ENCODE measurements at regions not wholly inside any gene's neighbourhood (a gene's known extent, or its start where the extent isn't known, plus 50 kb on each side); places are given as distances from the start of the nearest gene placed in this dataset.

DNA sequence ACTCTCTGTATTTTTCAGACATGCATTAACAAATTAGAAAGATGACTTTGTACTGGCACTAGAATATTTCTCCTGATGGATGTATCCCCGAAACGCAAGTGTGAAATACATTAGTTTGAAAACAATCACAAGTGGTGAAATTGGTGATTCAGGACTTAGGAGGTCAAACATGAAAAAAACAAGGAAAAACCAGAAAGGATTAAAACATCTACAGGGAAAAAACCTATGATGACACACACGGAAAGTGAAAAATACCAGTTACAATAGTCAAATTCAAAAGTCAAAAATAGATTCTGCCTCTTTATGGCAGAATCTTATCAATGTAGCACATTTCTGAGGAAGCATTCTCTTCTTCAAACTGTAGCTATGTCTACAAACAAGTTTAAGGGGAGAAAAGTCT, 129.0 kb upstream of the SGK1 start:
- H3K36me3 Mint-ChIP-seq = no peaks in the 10 kb centered on the region
- CTCF ChIA-PET = no interaction called here
- no peaks in the 10 kb centered on the region for H3K9me3 Mint-ChIP-seq
- H3K4me1 Mint-ChIP-seq (ENCODE audit: low read depth) = peaks cover 15% of the 10 kb centered on the region
- POLR2A ChIA-PET = no interaction called here
- no peaks in the 10 kb centered on the region for H3K27me3 Mint-ChIP-seq
- H3K27ac Mint-ChIP-seq = no peak overlapping the region
- intact Hi-C loops (cut with micrococcal nuclease) = no loop called here
- DNase-seq = no peak
- H3K4me3 Mint-ChIP-seq = no peak overlapping the region

- DNase-seq = no peak
- Mint-ChIP-seq H3K36me3 (no peaks in the 10 kb centered on the region), H3K27ac (no peak overlapping the region), H3K9me3 (no peaks in the 10 kb centered on the region), H3K27me3 (no peaks in the 10 kb centered on the region), H3K4me1 (ENCODE audit: low read depth) (peaks cover 15% of the 10 kb centered on the region), H3K4me3 (no peak overlapping the region)
- intact Hi-C loops (cut with micrococcal nuclease) = no loop called here
- ChIA-PET POLR2A (no interaction called here), CTCF (no interaction called here)
Observed at GRCh38 chr6:134446218-134446848, 128.4 kb upstream of the SGK1 start.

- Mint-ChIP-seq H3K4me3 (no peak overlapping the region), H3K27ac (no peak overlapping the region), H3K36me3 (no peaks in the 10 kb centered on the region), H3K4me1 (ENCODE audit: low read depth) (peaks cover 15% of the 10 kb centered on the region), H3K27me3 (no peaks in the 10 kb centered on the region), H3K9me3 (no peaks in the 10 kb centered on the region)
- ChIA-PET POLR2A (interaction anchor here (0.6 kb wide), 1 partner anchor 22 kb away, joined by 3 read pairs; no protein-coding TSS in a partner anchor), CTCF (no interaction called here)
- DNase-seq = no peak
- intact Hi-C loops (cut with micrococcal nuclease) = no loop called here
Observed at GRCh38 chr6:134443009-134443408, 125.1 kb upstream of the SGK1 start.

- Mint-ChIP-seq H3K4me3 (no peak overlapping the region), H3K27me3 (no peaks in the 10 kb centered on the region), H3K27ac (no peak overlapping the region), H3K4me1 (ENCODE audit: low read depth) (peaks cover 17% of the 10 kb centered on the region), H3K36me3 (no peaks in the 10 kb centered on the region), H3K9me3 (no peaks in the 10 kb centered on the region)
- CTCF ChIA-PET = no interaction called here
- no peak for DNase-seq
- intact Hi-C loops (cut with micrococcal nuclease) = no loop called here
- POLR2A ChIA-PET = no interaction called here
Observed at GRCh38 chr6:134442073-134442472, 124.2 kb upstream of the SGK1 start.

GRCh38 chr6:134438837-134439236, 120.9 kb upstream of the SGK1 start:
- intact Hi-C loops (cut with micrococcal nuclease) = loop anchor here (5.0 kb wide), 2 partner anchors 477 to 648 kb away; no protein-coding TSS in a partner anchor
- ChIA-PET CTCF (interaction anchor here (1.1 to 3.4 kb wide), 2 partner anchors 14 to 202 kb away, joined by 3 to 21 read pairs; no protein-coding TSS in a partner anchor), POLR2A (no interaction called here)
- no peaks in the 10 kb centered on the region for H3K9me3 Mint-ChIP-seq
- peaks cover 38% of the 10 kb centered on the region for H3K4me1 Mint-ChIP-seq (ENCODE audit: low read depth)
- no peaks in the 10 kb centered on the region for H3K36me3 Mint-ChIP-seq
- H3K27ac Mint-ChIP-seq = no peak overlapping the region
- no peak for DNase-seq
- H3K27me3 Mint-ChIP-seq = no peaks in the 10 kb centered on the region
- H3K4me3 Mint-ChIP-seq = no peak overlapping the region

- intact Hi-C loops (cut with micrococcal nuclease) = loop anchor here (1.0 to 5.0 kb wide), 8 partner anchors 58 to 1623 kb away; partner anchors contain the start of gene RPS12
- Mint-ChIP-seq H3K4me1 (ENCODE audit: low read depth) (peaks cover 38% of the 10 kb centered on the region), H3K27ac (peak overlapping the region; percentile 87), H3K9me3 (no peaks in the 10 kb centered on the region), H3K36me3 (no peaks in the 10 kb centered on the region), H3K27me3 (no peaks in the 10 kb centered on the region), H3K4me3 (peak overlapping the region; percentile 17)
- POLR2A ChIA-PET = interaction anchor here (0.7 to 2.2 kb wide), 4 partner anchors 11 to 149 kb away, joined by 3 to 6 read pairs (median 4); partner anchors contain the start of gene SGK1
- CTCF ChIA-PET = interaction anchor here (0.6 to 3.4 kb wide), 11 partner anchors 8 to 503 kb away, joined by 3 to 21 read pairs (median 4); no protein-coding TSS in a partner anchor
- peak; percentile 74 for DNase-seq
Observed at GRCh38 chr6:134437376-134437775, 119.5 kb upstream of the SGK1 start.

- peaks cover 38% of the 10 kb centered on the region for H3K4me1 Mint-ChIP-seq (ENCODE audit: low read depth)
- H3K9me3 Mint-ChIP-seq = no peaks in the 10 kb centered on the region
- H3K4me3 Mint-ChIP-seq = peak overlapping the region; percentile 58
- H3K27ac Mint-ChIP-seq = peak overlapping the region; percentile 87
- H3K27me3 Mint-ChIP-seq = no peaks in the 10 kb centered on the region
- POLR2A ChIA-PET = interaction anchor here (0.8 to 2.2 kb wide), 6 partner anchors 11 to 263 kb away, joined by 3 to 6 read pairs (median 4); no protein-coding TSS in a partner anchor
- no peaks in the 10 kb centered on the region for H3K36me3 Mint-ChIP-seq
- no peak for DNase-seq
- intact Hi-C loops (cut with micrococcal nuclease) = loop anchor here (1.0 to 5.0 kb wide), 12 partner anchors 58 to 1622 kb away; partner anchors contain the start of gene RPS12
- CTCF ChIA-PET = interaction anchor here (0.7 to 3.4 kb wide), 9 partner anchors 8 to 503 kb away, joined by 3 to 21 read pairs (median 4); no protein-coding TSS in a partner anchor
Observed at GRCh38 chr6:134436950-134437349, 119.0 kb upstream of the SGK1 start.

DNA sequence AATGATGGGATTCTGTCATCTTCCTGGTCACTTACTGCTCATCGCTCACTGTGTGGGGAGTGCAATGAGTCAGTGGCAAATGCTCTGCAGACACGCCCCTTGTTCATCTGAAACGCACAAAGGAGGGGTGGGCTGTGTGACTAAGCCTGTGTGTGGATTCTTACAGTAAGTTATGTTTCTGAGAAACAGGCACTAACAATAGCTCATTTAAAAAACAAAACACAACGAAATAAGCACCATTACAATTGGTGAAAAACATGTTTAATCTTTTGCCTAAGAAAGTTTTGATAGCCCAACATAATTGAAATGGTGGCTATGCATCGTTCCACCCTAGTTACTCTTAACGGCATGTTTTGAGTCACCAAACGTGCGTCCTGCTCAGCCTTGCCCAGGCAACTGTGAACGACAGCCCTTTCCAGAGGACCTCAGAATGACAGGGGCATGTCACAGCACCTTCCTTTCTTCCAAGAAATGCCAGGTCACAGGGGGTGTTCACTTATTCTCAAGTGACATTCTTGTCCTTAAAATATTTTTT, 118.4 kb upstream of the SGK1 start:
- Mint-ChIP-seq H3K4me3 (peak overlapping the region; percentile 58), H3K36me3 (no peaks in the 10 kb centered on the region), H3K27ac (peak overlapping the region; percentile 87), H3K9me3 (no peaks in the 10 kb centered on the region), H3K27me3 (no peaks in the 10 kb centered on the region), H3K4me1 (ENCODE audit: low read depth) (peaks cover 38% of the 10 kb centered on the region)
- peak; percentile 89 for DNase-seq
- POLR2A ChIA-PET = interaction anchor here (1.0 to 2.2 kb wide), 5 partner anchors 40 to 262 kb away, joined by 3 to 6 read pairs (median 5); no protein-coding TSS in a partner anchor
- CTCF ChIA-PET = interaction anchor here (0.7 to 3.4 kb wide), 8 partner anchors 28 to 262 kb away, joined by 3 to 21 read pairs (median 4); no protein-coding TSS in a partner anchor
- intact Hi-C loops (cut with micrococcal nuclease) = loop anchor here (1.0 to 5.0 kb wide), 8 partner anchors 84 to 1622 kb away; partner anchors contain the start of gene RPS12

DNA sequence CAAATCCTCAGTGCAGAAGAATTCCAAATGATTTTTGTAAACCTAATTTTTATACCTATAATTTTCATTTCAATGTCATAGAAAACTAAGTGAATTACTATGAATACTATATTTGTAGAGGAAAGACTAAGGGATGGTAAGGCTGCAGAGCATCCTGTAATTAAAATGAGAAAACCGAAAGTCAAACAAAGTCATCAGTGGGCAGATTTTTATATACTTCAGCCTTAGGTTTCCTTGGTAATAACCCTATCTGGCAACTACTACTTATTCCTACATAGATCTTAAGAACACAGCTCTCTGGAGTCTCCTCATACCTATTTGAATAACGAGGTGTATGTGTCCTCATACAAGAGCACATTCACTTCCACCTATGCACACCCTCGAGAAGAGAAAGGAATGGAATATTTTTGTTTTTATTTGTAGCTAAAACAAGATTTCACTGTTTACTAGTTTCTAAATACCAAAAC, 117.9 kb upstream of the SGK1 start:
- CTCF ChIA-PET = interaction anchor here (0.7 to 3.4 kb wide), 5 partner anchors 29 to 258 kb away, joined by 3 to 21 read pairs (median 3); no protein-coding TSS in a partner anchor
- DNase-seq = no peak
- H3K4me3 Mint-ChIP-seq = peak overlapping the region; percentile 58

GRCh38 chr6:134434019-134434942, 116.4 kb upstream of the SGK1 start:
- DNase-seq = no peak
- Mint-ChIP-seq H3K4me1 (ENCODE audit: low read depth) (peaks cover 38% of the 10 kb centered on the region), H3K27ac (peak overlapping the region; percentile 20), H3K27me3 (no peaks in the 10 kb centered on the region), H3K4me3 (no peak overlapping the region), H3K9me3 (no peaks in the 10 kb centered on the region), H3K36me3 (no peaks in the 10 kb centered on the region)
- intact Hi-C loops (cut with micrococcal nuclease) = no loop called here
- ChIA-PET POLR2A (no interaction called here), CTCF (interaction anchor here (1.8 kb wide), 1 partner anchor 256 kb away, joined by 8 read pairs; no protein-coding TSS in a partner anchor)

More for the DNA sequence above, 117.9 kb upstream of the SGK1 start:
- H3K36me3 Mint-ChIP-seq = no peaks in the 10 kb centered on the region
- peak overlapping the region; percentile 87 for H3K27ac Mint-ChIP-seq
- H3K27me3 Mint-ChIP-seq = no peaks in the 10 kb centered on the region
- intact Hi-C loops (cut with micrococcal nuclease) = loop anchor here (1.0 to 5.0 kb wide), 8 partner anchors 83 to 1621 kb away; partner anchors contain the start of gene RPS12
- H3K9me3 Mint-ChIP-seq = no peaks in the 10 kb centered on the region
- POLR2A ChIA-PET = interaction anchor here (1.0 to 1.4 kb wide), 4 partner anchors 39 to 262 kb away, joined by 3 to 6 read pairs (median 4); no protein-coding TSS in a partner anchor
- peaks cover 38% of the 10 kb centered on the region for H3K4me1 Mint-ChIP-seq (ENCODE audit: low read depth)

DNA sequence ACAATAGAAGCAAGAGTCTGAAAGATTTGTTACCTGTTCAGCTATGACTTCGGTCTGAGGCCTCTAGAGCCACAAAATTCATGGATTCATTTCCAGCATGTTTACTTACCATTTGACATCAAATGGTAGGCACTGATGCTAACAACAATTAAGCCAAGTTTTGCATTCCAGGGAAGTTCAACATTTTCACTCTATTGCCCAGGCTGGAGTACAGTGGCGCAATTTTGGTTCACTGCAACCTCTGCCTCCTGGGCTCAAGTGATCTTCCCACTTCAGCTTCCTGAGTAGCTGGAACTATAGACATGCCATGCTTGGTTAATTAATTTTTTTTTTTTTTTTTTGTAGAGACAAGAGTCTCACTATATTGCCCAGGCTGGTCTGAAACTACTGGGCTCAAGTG, 114.1 kb upstream of the SGK1 start:
- Mint-ChIP-seq H3K9me3 (no peaks in the 10 kb centered on the region), H3K36me3 (no peaks in the 10 kb centered on the region), H3K4me1 (ENCODE audit: low read depth) (peaks cover 26% of the 10 kb centered on the region), H3K4me3 (no peak overlapping the region), H3K27me3 (no peaks in the 10 kb centered on the region), H3K27ac (no peak overlapping the region)
- no peak for DNase-seq
- POLR2A ChIA-PET = no interaction called here
- CTCF ChIA-PET = no interaction called here
- intact Hi-C loops (cut with micrococcal nuclease) = no loop called here
